Embryonic facial prominence (tissue), 1 donor: ENCODE measurements at regions not wholly inside any gene's neighbourhood (a gene's known extent, or its start where the extent isn't known, plus 50 kb on each side); places are given as distances from the start of the nearest gene placed in this dataset.
A peak's percentile ranks its signal among the peaks of the same experiment; 100 is the strongest.
"Not testable (repeated sequence)": the region's sequence is repeated elsewhere in the genome, so short reads cannot be mapped to it uniquely, and the experiment has no call there.

Source experiments
- DNase-seq: peaks from one replicate; pipeline ENCODE4 v3.0.0-alpha.2; 2016; ENCODE audit errors: extremely low spot score

GRCh38 chr3:72161881-72162595, 377.1 kb upstream of the PROK2 start:
- no peak for DNase-seq

GRCh38 chr3:72161285-72161684, 376.3 kb upstream of the PROK2 start:
- DNase-seq: not testable (repeated sequence)

GRCh38 chr3:72160351-72160750, 375.4 kb upstream of the PROK2 start:
- DNase-seq: no peak

GRCh38 chr3:72159487-72159886, 374.5 kb upstream of the PROK2 start:
- no peak for DNase-seq

GRCh38 chr3:72158639-72159326, 373.8 kb upstream of the PROK2 start:
- DNase-seq: no peak

- no peak for DNase-seq
Measured at GRCh38 chr3:72157748-72158638, 373.0 kb upstream of the PROK2 start.

- peak; percentile 39 for DNase-seq
Measured at GRCh38 chr3:72155391-72156064, 370.6 kb upstream of the PROK2 start.

- no peak for DNase-seq
Measured at GRCh38 chr3:72154391-72155335, 369.7 kb upstream of the PROK2 start.

GRCh38 chr3:72153477-72154314, 368.7 kb upstream of the PROK2 start:
- no peak for DNase-seq

- DNase-seq: peak; percentile 87
Measured at GRCh38 chr3:72152551-72153476, 367.9 kb upstream of the PROK2 start.

- DNase-seq: no peak
Measured at GRCh38 chr3:72151465-72152238, 366.7 kb upstream of the PROK2 start.

GRCh38 chr3:72150634-72151412, 365.9 kb upstream of the PROK2 start:
- DNase-seq: no peak

- no peak for DNase-seq
Measured at GRCh38 chr3:72149645-72150300, 364.8 kb upstream of the PROK2 start.

GRCh38 chr3:72147600-72147999, 362.7 kb upstream of the PROK2 start:
- DNase-seq: no peak

GRCh38 chr3:72145506-72146380, 360.8 kb upstream of the PROK2 start:
- DNase-seq: peak; percentile 90
